Immature natural killer cell (primary cell): ENCODE measurements at regions not wholly inside any gene's neighbourhood (a gene's known extent, or its start where the extent isn't known, plus 50 kb on each side); places are given as distances from the start of the nearest gene placed in this dataset.

Experiments
- DNase-seq, 3 donors: peaks; one replicate each; pipeline ENCODE4 v3.0.0; 2022; ENCODE audit warnings: mixed read lengths in 1 of 3
- H3K27ac Mint-ChIP-seq, 6 donors: one replicate each; pipeline ENCODE4 v1.8.0; 2020; ENCODE audit warnings: mixed read lengths in 6 of 6, mild to moderate bottlenecking in 5 of 6, inconsistent platforms in 4 of 6, moderate library complexity in 3 of 6
- H3K27me3 Mint-ChIP-seq, 3 donors: one replicate each; pipeline ENCODE4 v1.8.0; 2020 to 2021; ENCODE audit warnings: low read depth in 3 of 3, mild to moderate bottlenecking in 3 of 3, mixed read lengths in 3 of 3, moderate library complexity in 3 of 3, inconsistent platforms in 1 of 3
- H3K36me3 Mint-ChIP-seq, 3 donors: one replicate each; pipeline ENCODE4 v1.8.0; 2020; ENCODE audit warnings: mixed read lengths in 3 of 3, inconsistent platforms in 2 of 3, mild to moderate bottlenecking in 2 of 3
- H3K4me1 Mint-ChIP-seq, 2 donors: one replicate each; pipeline ENCODE4 v1.8.0; 2020; ENCODE audit warnings: inconsistent platforms in 2 of 2, mild to moderate bottlenecking in 2 of 2, mixed read lengths in 2 of 2, moderate library complexity in 1 of 2
- H3K4me3 Mint-ChIP-seq, 5 donors: one replicate each; pipeline ENCODE4 v1.8.0; 2020; ENCODE audit warnings: mild to moderate bottlenecking in 5 of 5, mixed read lengths in 5 of 5, inconsistent platforms in 3 of 5, moderate library complexity in 3 of 5
- H3K9me3 Mint-ChIP-seq, 6 donors: one replicate each; pipeline ENCODE4 v1.8.0; 2020; ENCODE audit warnings: mild to moderate bottlenecking in 6 of 6, mixed read lengths in 6 of 6, inconsistent platforms in 4 of 6, moderate library complexity in 3 of 6

- no peak for DNase-seq
- Mint-ChIP-seq H3K9me3 (no peaks in the 10 kb centered on the region), H3K27me3 (peaks cover 1 to 9% (median 6%) of the 10 kb centered on the region in 3 donors), H3K36me3 (no peaks in the 10 kb centered on the region), H3K4me3 (no peak overlapping the region), H3K27ac (no peak overlapping the region), H3K4me1 (no peaks in the 10 kb centered on the region)
Measured at GRCh38 chr12:111085096-111085495, 164.7 kb upstream of the MYL2 start.

GRCh38 chr12:111084605-111085004 lies 164.2 kb upstream of the MYL2 start:
- no peak for DNase-seq
- Mint-ChIP-seq H3K4me3 (no peak overlapping the region), H3K9me3 (no peaks in the 10 kb centered on the region), H3K27ac (no peak overlapping the region), H3K4me1 (no peaks in the 10 kb centered on the region), H3K27me3 (peaks cover 1 to 10% (median 8%) of the 10 kb centered on the region in 3 donors), H3K36me3 (no peaks in the 10 kb centered on the region)

- Mint-ChIP-seq H3K4me3 (no peak overlapping the region), H3K4me1 (no peaks in the 10 kb centered on the region), H3K36me3 (no peaks in the 10 kb centered on the region), H3K27me3 (peaks cover 1 to 10% (median 8%) of the 10 kb centered on the region in 3 donors), H3K9me3 (no peaks in the 10 kb centered on the region), H3K27ac (no peak overlapping the region)
- DNase-seq, result no peak
Measured at GRCh38 chr12:111084158-111084557, 163.8 kb upstream of the MYL2 start.

- no peaks in the 10 kb centered on the region for H3K9me3 Mint-ChIP-seq
- peaks cover 1 to 8% (median 6%) of the 10 kb centered on the region in 3 donors for H3K27me3 Mint-ChIP-seq
- no peak overlapping the region for H3K4me3 Mint-ChIP-seq
- no peak for DNase-seq
- no peaks in the 10 kb centered on the region for H3K36me3 Mint-ChIP-seq
- H3K27ac Mint-ChIP-seq, result no peak overlapping the region
- H3K4me1 Mint-ChIP-seq, result no peaks in the 10 kb centered on the region
Measured at GRCh38 chr12:111081600-111081999, 161.2 kb upstream of the MYL2 start.

- no peak for DNase-seq
- no peak overlapping the region for H3K27ac Mint-ChIP-seq
Measured at GRCh38 chr12:111078731-111079130, 158.4 kb upstream of the MYL2 start.

GRCh38 chr12:111076611-111077451 lies 156.5 kb upstream of the MYL2 start:
- H3K27ac Mint-ChIP-seq, result no peak overlapping the region
- H3K36me3 Mint-ChIP-seq, result no peaks in the 10 kb centered on the region
- H3K4me1 Mint-ChIP-seq, result no peaks in the 10 kb centered on the region
- peaks cover 0 to 9% (median 7%) of the 10 kb centered on the region in 3 donors for H3K27me3 Mint-ChIP-seq
- DNase-seq, result no peak
- H3K9me3 Mint-ChIP-seq, result peaks cover 0 to 2% (median 0%) of the 10 kb centered on the region in 6 donors
- H3K4me3 Mint-ChIP-seq, result no peak overlapping the region

More at GRCh38 chr12:111078731-111079130, 158.4 kb upstream of the MYL2 start:
- Mint-ChIP-seq H3K4me1 (no peaks in the 10 kb centered on the region), H3K4me3 (no peak overlapping the region), H3K36me3 (no peaks in the 10 kb centered on the region), H3K9me3 (no peaks in the 10 kb centered on the region), H3K27me3 (peaks cover 1 to 8% (median 7%) of the 10 kb centered on the region in 3 donors)

GRCh38 chr12:111076199-111076598 lies 155.8 kb upstream of the MYL2 start:
- H3K4me3 Mint-ChIP-seq, result no peak overlapping the region
- H3K36me3 Mint-ChIP-seq, result no peaks in the 10 kb centered on the region
- no peak overlapping the region for H3K27ac Mint-ChIP-seq
- peaks cover 0 to 3% (median 0%) of the 10 kb centered on the region in 6 donors for H3K9me3 Mint-ChIP-seq
- H3K4me1 Mint-ChIP-seq, result no peaks in the 10 kb centered on the region
- DNase-seq, result no peak
- peaks cover 0 to 9% (median 5%) of the 10 kb centered on the region in 3 donors for H3K27me3 Mint-ChIP-seq

GRCh38 chr12:111074965-111075364 lies 154.6 kb upstream of the MYL2 start:
- no peak overlapping the region for H3K4me3 Mint-ChIP-seq
- peaks cover 0 to 3% (median 0%) of the 10 kb centered on the region in 6 donors for H3K9me3 Mint-ChIP-seq
- H3K4me1 Mint-ChIP-seq, result no peaks in the 10 kb centered on the region
- no peak overlapping the region for H3K27ac Mint-ChIP-seq
- H3K36me3 Mint-ChIP-seq, result no peaks in the 10 kb centered on the region
- DNase-seq, result no peak
- H3K27me3 Mint-ChIP-seq, result peaks cover 0 to 10% (median 2%) of the 10 kb centered on the region in 3 donors

GRCh38 chr12:111074559-111074958 lies 154.2 kb upstream of the MYL2 start:
- Mint-ChIP-seq H3K27ac (no peak overlapping the region), H3K4me1 (no peaks in the 10 kb centered on the region), H3K4me3 (no peak overlapping the region), H3K9me3 (peaks cover 0 to 3% (median 0%) of the 10 kb centered on the region in 6 donors), H3K27me3 (peaks cover 0 to 10% (median 2%) of the 10 kb centered on the region in 3 donors), H3K36me3 (no peaks in the 10 kb centered on the region)
- no peak for DNase-seq

- Mint-ChIP-seq H3K9me3 (peaks cover 0 to 3% (median 0%) of the 10 kb centered on the region in 6 donors), H3K27me3 (peaks cover 0 to 10% (median 2%) of the 10 kb centered on the region in 3 donors), H3K4me1 (no peaks in the 10 kb centered on the region), H3K4me3 (no peak overlapping the region), H3K36me3 (no peaks in the 10 kb centered on the region), H3K27ac (no peak overlapping the region)
- no peak for DNase-seq
Measured at GRCh38 chr12:111073370-111073769, 153.0 kb upstream of the MYL2 start.

- H3K36me3 Mint-ChIP-seq, result no peaks in the 10 kb centered on the region
- H3K4me3 Mint-ChIP-seq, result no peak overlapping the region
- no peak overlapping the region for H3K27ac Mint-ChIP-seq
- H3K9me3 Mint-ChIP-seq, result peaks cover 0 to 3% (median 0%) of the 10 kb centered on the region in 6 donors
- peaks cover 0 to 10% (median 2%) of the 10 kb centered on the region in 3 donors for H3K27me3 Mint-ChIP-seq
- DNase-seq, result no peak
- no peaks in the 10 kb centered on the region for H3K4me1 Mint-ChIP-seq
Measured at GRCh38 chr12:111072299-111072698, 151.9 kb upstream of the MYL2 start.

- H3K4me1 Mint-ChIP-seq, result no peaks in the 10 kb centered on the region
- H3K27me3 Mint-ChIP-seq, result peaks cover 0 to 11% (median 0%) of the 10 kb centered on the region in 3 donors
- no peak overlapping the region for H3K4me3 Mint-ChIP-seq
- no peak overlapping the region for H3K27ac Mint-ChIP-seq
- no peaks in the 10 kb centered on the region for H3K36me3 Mint-ChIP-seq
- H3K9me3 Mint-ChIP-seq, result peaks cover 0 to 3% (median 0%) of the 10 kb centered on the region in 6 donors
- no peak for DNase-seq
Measured at GRCh38 chr12:111069886-111070285, 149.5 kb upstream of the MYL2 start.

GRCh38 chr12:111068290-111068689 lies 147.9 kb upstream of the MYL2 start:
- H3K4me1 Mint-ChIP-seq, result no peaks in the 10 kb centered on the region
- H3K9me3 Mint-ChIP-seq, result peaks cover 0 to 3% (median 0%) of the 10 kb centered on the region in 6 donors
- DNase-seq, result no peak
- no peaks in the 10 kb centered on the region for H3K36me3 Mint-ChIP-seq
- no peak overlapping the region for H3K4me3 Mint-ChIP-seq
- no peak overlapping the region for H3K27ac Mint-ChIP-seq
- H3K27me3 Mint-ChIP-seq, result peaks cover 0 to 11% (median 0%) of the 10 kb centered on the region in 3 donors

- no peak overlapping the region for H3K4me3 Mint-ChIP-seq
- H3K9me3 Mint-ChIP-seq, result peaks cover 0 to 3% (median 0%) of the 10 kb centered on the region in 6 donors
- H3K27me3 Mint-ChIP-seq, result peaks cover 0 to 10% (median 2%) of the 10 kb centered on the region in 3 donors
- no peak for DNase-seq
- no peak overlapping the region for H3K27ac Mint-ChIP-seq
- no peaks in the 10 kb centered on the region for H3K36me3 Mint-ChIP-seq
- H3K4me1 Mint-ChIP-seq, result no peaks in the 10 kb centered on the region
Measured at GRCh38 chr12:111067498-111067897, 147.1 kb upstream of the MYL2 start.
